ENCODE measurements at regions not wholly inside any gene's neighbourhood (a gene's known extent, or its start where the extent isn't known, plus 50 kb on each side); places are given as distances from the start of the nearest gene placed in this dataset.
"Not testable (repeated sequence)": the region's sequence is repeated elsewhere in the genome, so short reads cannot be mapped to it uniquely, and the experiment has no call there.

DNA sequence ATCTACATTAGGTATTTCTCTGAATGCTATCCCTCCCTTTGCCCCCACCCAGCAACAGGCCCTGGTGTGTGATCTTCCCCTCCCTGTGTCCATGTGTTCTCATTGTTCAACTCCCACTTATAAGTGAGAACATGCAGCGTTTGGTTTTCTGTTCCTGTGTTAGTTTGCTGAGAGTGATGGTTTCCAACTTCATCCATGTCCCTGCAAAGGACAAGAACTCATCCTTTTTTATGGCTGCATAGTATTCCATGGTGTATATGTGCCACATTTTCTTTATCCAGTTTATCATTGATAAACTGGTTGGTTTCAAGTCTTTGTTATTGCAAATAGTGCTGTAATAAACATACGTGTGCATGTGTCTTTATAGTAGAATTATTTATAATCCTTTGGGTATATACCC lies 55.5 kb upstream of the RASA1 start:
- not testable (repeated sequence) for DNase-seq

DNA sequence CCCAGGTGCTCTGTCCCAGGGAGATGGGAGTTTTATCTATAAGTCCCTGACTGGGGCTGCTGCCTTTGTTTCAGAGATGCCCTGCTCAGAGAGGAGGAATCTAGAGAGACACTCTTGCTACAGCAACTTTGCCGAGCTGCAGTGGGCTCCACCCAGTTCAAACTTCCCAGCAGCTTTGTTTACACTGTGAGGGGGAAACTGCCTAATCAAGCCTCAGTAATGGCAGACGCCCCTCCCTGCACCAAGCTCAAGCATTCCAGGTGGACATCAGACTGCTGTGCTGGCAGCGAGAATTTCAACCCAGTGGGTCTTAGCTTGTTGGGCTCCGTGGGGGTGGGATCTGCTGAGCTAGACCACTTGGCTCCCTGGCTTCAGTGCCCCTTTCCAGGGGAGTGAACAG lies 50.2 kb upstream of the RASA1 start:
- not testable (repeated sequence) for DNase-seq
